Superior temporal gyrus (tissue), 1 donor: ENCODE measurements at regions not wholly inside any gene's neighbourhood (a gene's known extent, or its start where the extent isn't known, plus 50 kb on each side); places are given as distances from the start of the nearest gene placed in this dataset.
"Not testable (repeated sequence)": the region's sequence is repeated elsewhere in the genome, so short reads cannot be mapped to it uniquely, and the experiment has no call there.

Experiments used
- DNase-seq: peaks from one replicate; pipeline ENCODE4 v3.0.0-alpha.2; 2016; ENCODE audit errors: extremely low spot score

DNA sequence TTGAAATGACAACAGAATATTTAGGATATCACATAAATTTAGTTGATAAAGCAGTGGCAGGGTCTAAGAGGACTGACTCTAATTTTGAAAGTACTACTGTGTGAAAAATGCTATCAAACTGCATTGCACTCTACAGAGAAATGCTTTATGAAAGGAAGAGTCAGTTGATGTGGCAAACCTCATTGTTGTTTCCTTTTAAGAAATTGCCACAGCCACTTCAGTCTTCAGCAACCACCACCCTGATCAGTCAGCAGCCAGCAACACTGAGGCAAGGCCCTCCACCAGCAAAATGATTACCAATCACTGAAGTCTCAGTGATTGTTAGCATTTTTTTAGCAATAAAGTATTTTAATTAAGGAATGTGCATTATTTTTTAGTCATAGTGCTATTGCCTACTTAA lies 488.7 kb upstream of the SLC39A10 start:
- no peak for DNase-seq

DNA sequence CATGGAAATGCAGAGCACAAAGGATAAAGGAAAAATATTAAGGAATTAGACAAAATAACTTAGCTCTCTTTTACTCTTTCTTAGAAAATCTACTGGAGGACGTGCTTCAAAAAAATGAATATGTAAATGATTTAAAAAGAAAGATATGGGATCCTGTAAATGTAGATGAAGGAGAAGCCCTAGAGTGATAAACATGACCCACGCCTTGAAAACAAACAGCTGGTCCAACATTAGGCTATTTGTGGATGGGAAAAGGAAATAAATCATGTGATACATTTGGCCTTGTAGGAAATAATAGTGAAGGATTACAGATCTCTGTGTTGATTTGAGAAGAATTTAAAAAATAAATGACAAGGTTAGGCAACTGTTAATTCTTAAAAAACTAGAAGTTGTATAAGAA lies 492.1 kb upstream of the SLC39A10 start:
- DNase-seq = no peak

DNA sequence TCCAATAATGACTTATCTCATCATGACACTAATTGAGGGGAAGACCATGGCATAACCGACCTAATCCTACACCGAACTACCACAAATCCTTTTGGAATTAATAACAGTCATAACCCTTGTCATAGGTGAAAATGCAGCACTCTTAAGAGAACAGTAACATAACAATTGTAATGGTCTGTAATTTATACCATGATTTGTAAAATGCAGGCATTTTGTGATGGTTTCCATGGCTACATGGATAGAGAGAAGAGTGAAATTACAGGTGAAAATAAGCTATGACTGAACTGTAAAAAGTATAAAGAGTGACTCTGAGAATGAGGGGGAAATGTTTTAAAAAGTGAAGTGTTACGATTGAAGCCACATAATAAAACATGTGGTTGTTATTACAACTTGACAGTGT lies 494.1 kb upstream of the SLC39A10 start:
- no peak for DNase-seq

DNA sequence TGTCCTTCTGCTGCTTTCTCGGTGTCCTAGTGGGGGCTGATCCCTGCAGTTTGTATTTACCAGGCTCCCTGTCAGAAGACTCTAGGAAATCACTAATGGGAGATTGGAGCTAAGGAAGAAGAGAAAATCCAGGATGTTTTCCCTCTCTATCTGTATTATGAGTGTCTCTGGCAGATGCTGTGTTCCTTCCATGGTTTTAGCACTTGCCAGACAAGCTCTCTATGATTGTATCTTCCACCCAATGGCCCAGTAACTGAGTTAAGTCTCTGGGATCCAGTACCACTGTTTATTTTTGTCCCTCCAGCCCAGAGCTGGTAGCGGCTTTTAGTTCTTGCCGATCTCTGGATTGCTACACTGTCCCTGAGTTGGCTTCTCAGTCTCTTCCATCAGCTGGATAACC lies 494.8 kb upstream of the SLC39A10 start:
- DNase-seq = no peak

DNA sequence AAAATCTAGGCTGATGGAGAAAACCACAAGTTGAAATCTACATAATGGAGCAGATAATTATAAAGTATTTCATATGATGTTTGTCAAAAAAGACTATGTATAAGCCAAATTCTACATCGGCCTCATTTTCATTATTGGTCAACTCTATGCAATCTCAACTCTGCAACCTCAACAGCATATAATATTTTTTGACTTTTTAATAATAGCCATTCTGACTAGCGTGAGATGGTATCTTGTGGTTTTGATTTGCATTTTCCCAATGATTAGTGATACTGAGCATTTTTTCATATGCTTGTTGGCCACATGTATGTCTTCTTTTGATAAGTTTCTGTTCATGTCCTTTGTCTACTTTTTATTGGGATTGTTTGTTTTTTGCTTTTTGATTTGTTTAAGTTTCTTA lies 496.1 kb upstream of the SLC39A10 start:
- DNase-seq = no peak

DNA sequence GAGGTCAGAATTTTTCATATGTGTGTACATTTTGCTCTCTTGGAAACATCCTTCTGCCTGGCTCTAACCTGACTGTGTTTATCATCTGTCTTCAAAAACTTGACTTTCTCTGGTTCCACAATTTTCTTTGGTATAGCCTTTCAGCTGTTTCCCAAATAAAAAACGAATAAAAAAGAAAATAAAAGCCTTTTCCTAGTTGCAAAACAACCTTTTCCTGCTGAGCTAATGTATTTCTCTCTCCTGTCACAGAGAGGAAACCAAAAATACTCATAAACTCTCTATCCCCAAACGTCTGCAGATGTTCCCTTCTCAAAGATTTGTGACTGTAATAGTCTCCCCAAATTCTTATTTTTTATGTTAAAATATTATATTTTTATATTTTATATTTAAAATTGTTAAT lies 505.3 kb upstream of the SLC39A10 start:
- DNase-seq = no peak

DNA sequence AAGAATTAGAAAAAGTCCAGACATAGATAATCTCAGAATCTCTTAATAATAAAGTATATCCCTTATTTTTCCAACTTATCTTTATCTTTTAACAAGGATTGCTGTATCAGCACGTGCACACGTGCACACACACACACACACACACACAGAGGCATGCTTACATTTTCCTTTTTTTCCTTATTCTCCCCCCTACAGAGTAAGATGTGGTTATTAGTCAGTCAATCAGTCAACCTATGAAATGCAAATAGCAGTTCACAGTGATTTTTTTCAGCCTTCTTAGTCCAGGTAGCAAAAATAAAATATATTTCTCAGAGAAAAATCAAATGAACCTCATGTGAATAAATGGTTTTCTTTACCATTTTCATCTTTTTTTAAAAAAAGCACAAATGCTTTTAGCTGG lies 506.2 kb upstream of the SLC39A10 start:
- no peak for DNase-seq

DNA sequence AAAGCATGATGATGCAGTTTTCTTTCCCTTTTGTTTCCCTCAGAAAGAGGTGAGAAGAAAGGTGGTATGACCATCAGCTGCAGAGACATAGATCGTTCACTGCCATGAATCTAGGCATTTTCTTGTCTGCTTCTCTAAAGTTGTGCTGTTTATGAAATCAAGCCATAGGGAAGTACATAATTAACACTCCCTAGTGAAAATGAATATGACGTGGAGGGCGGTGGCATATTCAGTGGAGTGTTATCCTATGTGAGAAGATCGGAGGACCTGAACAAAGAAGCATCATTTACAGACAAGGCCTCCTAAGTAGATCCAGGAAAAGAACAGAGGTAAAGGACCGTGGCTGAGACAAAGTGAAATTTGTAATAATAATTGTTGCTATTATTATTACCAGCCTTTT lies 509.0 kb upstream of the SLC39A10 start:
- no peak for DNase-seq

DNA sequence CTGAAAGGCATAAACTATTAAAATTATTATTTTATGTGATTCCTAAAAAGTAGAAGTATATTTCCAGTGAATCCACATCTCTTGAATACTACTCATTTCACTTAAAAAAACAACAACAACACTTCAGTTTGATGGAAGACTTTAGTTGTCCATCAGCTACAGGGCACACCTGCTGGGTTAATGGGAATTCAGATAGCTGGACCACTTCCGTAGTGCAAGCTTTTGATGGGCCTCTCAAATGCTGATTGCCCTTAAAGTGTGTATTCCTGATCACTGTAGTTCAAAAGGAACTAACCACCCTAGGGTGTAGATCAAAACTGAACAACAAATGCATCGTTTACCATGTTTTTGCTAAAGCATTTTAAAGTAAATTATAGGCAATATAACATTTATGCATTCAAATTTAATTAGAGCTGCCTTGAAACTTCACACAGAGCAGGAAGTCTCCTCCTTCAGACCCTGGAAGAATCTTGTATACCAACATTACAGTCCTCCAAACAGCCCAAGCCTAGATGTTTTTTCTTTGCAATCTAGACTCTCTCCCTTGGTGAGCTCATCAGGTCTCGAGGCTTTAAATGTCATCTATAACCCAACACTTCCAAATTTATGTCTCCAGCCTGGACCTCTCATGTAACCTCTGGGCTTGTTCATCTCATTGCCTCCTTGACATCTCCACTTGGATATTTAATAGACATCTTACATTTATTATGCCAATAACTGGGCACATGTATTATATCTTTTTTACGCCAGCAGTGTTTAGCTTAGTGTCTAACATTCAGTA lies 510.1 kb upstream of the SLC39A10 start:
- no peak for DNase-seq

DNA sequence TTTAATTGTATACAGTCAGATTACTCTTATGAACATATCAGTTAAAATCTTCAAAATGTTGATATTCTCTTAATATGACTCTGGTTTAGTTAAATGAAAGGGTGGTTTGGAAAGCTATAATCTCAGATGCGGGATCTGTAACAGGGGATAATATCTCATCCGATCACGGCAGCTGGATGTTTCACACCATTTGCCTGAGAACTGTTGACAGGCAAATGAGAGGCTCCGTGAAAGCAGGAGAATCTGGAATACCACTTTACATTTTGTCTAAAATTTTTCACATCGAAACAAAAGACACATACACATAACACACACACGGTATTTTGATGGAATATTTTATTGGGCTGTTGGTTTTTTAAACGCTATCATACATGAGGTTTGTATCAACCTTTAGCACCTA lies 518.6 kb upstream of the SLC39A10 start:
- DNase-seq = no peak

DNA sequence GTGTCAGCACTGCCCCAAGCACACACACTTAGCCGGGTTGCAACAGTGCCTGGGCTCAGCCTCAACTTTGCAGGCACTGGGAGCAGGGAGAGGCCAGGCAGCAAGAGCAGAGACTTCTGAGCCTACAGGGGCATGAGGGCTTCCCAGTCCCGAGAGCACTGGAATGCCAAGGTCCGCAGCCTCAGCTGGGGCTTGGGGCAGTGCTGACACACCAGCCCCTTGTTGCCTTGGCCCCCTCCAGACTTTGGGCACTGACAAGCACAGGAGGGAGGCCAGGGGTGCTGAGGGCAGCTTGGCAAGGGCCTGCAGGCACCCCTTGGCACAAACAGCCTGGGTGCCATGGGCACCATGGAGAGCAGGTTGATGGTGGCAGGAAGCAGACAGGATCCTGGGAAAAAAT lies 531.1 kb upstream of the SLC39A10 start:
- not testable (repeated sequence) for DNase-seq

DNA sequence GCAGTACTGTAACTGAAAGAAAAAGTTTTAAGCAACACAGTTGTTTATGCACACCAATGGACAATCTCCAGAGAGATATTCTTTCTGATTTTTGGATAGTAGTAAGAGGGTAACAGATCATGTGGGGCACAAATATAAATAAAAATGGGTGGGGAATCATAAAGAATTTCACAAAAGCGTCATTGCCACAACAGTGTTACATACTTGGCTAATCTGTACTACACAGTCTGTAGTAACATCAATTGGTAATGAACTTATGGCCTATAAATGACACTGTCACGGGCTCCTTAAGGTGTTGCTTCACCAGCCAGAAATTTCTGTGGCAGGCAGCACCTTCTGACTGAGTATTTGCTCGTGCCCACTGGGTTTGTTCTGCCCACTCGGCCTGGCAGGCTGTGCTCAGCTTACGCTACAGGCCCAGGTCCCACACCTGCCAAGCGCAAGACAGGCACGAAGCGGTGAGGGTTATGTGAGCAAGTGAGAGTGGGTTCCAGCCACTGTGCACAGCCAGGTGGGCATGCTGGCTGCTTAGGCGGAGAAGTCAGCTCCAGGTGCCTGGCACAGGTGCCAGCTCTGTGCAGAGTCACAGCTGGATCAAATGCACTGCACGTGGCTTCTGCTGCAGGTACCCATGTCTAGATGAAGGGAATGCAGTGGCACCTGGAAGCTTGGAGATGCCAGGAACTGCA lies 532.5 kb upstream of the SLC39A10 start:
- no peak for DNase-seq

DNA sequence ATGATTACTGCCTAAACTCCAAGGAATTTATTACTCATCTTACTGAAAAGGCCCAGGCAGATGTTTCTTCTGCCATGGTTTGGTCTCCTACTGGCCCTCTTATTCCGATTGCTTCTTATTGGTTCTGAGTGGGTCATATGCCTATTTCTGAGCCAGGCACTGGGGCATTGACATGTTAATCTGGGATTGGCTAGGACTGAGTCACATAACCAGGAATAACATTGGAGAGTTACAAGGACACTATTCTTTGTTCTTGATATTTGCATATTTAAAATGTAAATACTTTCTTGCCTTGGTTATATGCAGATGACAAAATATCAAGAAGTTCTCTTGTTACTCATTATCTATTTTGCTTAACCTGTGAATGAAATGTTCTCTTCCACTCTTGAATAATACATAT lies 534.4 kb upstream of the SLC39A10 start:
- DNase-seq = no peak

DNA sequence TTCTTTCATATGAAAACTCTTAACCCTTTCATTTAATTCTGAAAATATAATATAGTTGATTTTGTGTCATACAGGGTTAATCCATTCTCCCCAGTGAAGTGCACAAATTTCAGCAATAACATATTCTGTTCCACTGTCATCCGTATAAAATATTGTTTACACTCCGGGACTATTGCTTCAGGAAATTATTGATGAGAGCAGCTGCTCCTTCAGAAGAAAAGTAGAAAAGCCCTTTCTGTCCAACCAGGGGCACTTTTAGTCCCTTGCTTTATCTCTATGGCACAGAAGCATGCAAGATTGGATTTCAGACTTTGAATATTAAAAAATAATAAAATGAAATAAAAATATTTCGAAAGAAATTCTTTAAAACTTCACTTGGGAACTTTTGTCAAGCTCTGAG lies 535.7 kb upstream of the SLC39A10 start:
- no peak for DNase-seq

DNA sequence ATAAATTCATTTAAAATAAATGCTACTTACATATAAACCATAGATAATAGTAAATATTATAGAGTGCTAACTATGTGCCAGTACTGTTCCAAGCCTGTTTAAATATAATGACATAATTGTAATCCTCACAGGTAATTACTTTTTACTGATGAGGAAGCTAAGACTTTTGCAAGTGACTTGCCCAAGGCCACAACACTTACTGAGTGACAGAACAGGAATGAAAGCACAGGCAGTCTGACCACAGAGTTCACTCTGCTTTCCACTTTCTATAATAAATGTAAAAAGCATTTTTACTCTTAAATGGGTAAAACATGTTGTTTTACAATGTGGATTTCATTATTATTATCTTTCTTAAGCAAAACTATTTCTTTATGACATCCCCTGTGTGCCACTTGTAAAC lies 537.8 kb upstream of the SLC39A10 start:
- no peak for DNase-seq

DNA sequence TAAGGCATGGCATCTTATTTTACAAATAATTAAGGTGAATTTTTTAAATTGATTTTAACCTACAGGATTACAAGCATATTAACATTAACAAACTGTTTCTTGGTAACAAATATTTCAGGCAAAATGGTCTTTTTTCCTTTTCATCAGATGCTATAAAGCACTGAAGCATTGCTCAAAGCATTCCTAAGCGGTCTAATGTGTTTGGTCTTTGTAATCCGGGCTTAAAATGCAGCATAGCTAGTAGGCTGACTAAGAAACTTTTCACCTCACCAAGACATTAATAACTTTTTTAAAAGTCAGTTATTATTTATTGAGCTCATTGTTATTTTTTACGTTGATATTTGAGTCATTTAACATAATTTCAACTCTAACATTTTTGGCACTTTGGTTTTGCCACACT lies 538.8 kb upstream of the SLC39A10 start:
- DNase-seq = no peak

DNA sequence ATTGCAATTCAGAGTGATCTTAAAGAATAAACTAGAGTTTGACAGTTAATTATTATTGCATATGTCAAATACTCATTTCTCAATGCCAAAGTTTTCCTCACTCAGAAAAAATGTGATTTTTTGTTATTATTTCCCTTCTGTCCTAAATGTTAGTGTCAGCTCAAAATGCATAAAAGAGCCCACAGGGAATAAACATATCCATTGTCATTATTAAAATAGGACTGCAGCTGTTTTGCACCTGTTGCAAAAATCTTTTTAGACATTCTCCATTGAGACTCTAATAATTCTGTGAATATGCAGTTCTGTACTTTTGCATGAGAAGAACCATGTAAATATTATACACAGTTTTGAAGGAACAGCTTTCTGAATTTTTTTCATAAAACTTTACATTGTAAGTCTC lies 540.0 kb upstream of the SLC39A10 start:
- DNase-seq = no peak

DNA sequence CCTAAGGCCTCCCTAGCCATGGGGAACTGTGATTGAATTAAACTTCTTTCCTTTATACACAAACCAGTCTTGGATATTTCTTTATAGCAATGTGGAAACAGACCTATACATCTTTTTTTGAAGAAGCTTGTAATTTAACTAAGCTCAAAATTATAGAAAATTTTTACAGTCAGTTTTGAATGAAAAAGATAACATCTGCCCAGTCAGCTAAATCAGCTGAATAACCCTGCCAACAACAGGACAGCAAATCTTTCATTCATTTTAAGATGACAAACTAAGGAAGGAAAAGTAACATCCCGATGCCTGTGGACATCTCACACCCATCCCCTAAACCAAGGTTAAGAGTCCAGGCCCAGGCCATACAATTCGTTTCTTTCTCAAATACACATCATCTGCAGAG lies 541.3 kb upstream of the SLC39A10 start:
- DNase-seq = no peak

DNA sequence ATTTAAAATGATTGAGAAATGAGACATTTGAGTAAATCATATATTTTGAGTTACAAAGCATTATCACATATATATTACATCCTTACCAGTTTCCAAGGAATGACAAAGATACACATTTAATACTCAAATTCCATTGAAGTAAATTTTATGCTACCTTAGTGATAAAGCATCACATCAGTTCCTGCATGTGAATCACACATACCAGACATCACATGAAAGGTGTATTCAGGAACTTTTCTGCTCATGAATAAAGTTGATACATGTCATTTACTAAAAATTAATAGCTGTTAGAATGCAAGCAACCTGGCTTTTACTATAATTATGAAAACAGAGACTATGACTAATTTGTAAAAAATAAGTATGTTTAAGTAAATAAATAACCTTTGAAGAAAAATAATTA lies 548.8 kb upstream of the SLC39A10 start:
- no peak for DNase-seq

DNA sequence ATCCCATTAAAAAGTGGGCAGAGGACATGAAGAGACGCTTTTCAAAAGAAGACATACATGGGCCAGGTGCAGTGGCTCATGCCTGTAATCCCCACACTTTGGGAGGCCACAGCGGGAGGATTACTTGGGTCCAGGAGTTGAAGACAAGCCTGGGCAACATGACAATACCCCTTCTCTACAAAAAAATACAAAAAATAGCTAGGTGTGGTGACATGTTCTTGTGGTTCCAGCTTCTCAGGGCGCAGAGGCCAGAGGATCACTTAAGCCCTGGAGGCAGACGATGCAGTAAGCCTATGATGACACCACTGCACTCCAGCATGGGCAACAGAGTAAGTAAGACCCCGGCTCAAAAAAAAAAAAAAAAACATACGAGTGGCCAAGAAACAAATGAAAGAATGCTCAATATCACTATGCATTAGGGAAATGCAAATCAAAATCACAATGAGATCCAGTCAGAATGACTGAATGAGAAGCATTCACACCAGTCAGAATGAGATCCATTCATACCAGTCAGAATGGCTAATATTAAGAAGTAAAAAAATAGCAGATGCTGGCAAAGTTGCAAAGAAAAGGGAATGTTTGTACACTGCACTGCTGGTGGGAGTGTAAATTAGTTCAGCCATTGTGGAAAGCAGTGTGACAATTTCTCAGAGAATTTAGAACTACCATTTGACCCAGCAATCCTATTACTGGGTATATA lies 550.2 kb upstream of the SLC39A10 start:
- DNase-seq = peak; percentile 78

DNA sequence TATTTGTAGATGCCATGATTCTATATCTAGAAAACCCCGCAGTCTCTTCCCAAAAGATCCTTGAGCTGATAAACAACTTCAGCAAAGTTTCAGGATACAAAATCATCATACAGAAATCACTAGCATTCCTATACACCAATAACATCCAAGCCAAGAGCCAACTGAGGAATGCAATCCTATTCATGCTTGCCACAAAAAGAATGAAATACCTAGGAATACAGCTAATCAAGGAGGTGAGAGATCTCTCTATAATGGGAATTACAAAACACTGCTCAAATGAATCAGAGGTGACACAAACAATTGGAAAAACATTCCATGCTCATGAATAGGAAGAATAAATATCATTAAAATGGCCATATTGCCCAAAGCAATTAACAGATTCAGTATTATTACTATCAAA lies 551.4 kb upstream of the SLC39A10 start:
- DNase-seq = no peak

DNA sequence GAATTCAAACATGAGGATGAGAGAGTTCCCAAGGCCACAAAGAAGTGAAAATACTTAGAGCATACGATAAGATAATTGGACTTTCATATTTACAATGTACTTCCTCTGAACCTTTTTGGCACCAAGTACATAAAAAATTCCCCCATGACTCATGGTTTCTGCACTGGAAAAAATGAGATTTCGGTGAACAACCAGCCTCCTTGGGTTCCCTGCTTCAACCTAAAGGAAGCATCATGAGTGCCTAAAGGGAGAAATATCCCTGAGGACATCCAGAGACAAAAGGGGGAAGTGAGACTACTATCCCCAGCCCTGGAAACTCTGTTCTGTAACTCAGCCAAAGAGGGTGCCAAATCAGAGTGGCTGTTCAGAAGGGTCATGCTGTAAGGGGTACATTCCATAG lies 562.7 kb upstream of the SLC39A10 start:
- no peak for DNase-seq

DNA sequence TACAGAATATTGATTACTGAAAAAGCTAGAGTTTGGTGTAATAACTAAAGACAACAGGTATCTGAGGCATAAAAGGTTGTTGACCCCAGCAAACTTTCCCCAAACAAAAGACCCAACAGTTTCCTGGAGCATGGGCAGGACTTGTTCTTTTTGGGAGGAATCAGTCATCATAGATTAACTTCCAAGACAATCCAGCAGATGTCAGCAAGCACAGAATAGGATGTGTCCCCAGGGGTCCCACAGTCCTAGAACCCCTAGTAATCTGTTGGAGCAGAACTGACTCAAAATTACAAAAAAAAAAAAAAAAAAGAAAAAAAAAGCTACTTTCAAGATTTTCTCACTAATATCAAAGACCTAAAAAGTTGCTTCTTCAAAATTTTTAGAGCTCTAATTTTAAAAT lies 564.7 kb upstream of the SLC39A10 start:
- DNase-seq = no peak
